Cardiac muscle cell (in vitro differentiated cells and primary cell): ENCODE measurements at regions not wholly inside any gene's neighbourhood (a gene's known extent, or its start where the extent isn't known, plus 50 kb on each side); places are given as distances from the start of the nearest gene placed in this dataset.

Source experiments
- DNase-seq, 2 donors: peaks; one replicate each; pipeline versions ENCODE4 v3.0.0 to v3.0.0-alpha.2; 2010 to 2017; ENCODE audit warnings: low read depth in 1 of 2, low spot score in 1 of 2
- H3K27ac ChIP-seq: fragments of 200-600 bp; sonication (generic); 2 replicates; pipeline ENCODE4 v1.5.1; 2016
- H3K27me3 ChIP-seq: fragments of 200-600 bp; sonication (generic); 2 replicates; pipeline ENCODE4 v1.6.0; 2016; ENCODE audit warnings: control low read depth
- H3K36me3 ChIP-seq: fragments of 200-600 bp; sonication (generic); 2 replicates; pipeline ENCODE4 v1.5.1; 2016; ENCODE audit warnings: control low read depth
- H3K4me1 ChIP-seq: fragments of 200-600 bp; sonication (generic); 2 replicates; pipeline ENCODE4 v1.8.1; 2017; ENCODE audit warnings: low read depth, mild to moderate bottlenecking, mixed run types
- H3K4me3 ChIP-seq: fragments of 200-600 bp; sonication (generic); 2 replicates; pipeline ENCODE4 v1.5.1; 2016; ENCODE audit warnings: mild to moderate bottlenecking
- H3K9me3 ChIP-seq: fragments of 200-600 bp; sonication (generic); 2 replicates; pipeline ENCODE4 v1.5.1; 2017; ENCODE audit warnings: low read depth, mild to moderate bottlenecking, control low read depth
- CTCF ChIP-seq: IDR thresholded peaks from 2 replicates; pipeline ENCODE4 v1.5.1; 2012; ENCODE audit warnings: low read depth, mild to moderate bottlenecking, low read length

GRCh38 chr13:82675024-82675423, 1207.2 kb downstream of the SLITRK1 start:
- Histone ChIP-seq H3K4me3 (no peak overlapping the region), H3K4me1 (no peaks in the 10 kb centered on the region), H3K27me3 (no peaks in the 10 kb centered on the region), H3K9me3 (no peaks in the 10 kb centered on the region), H3K27ac (no peak overlapping the region), H3K36me3 (no peaks in the 10 kb centered on the region)
- no peak for TF ChIP-seq CTCF
- no peak for DNase-seq

- Histone ChIP-seq H3K27me3 (no peaks in the 10 kb centered on the region), H3K27ac (no peak overlapping the region), H3K36me3 (no peaks in the 10 kb centered on the region), H3K4me1 (no peaks in the 10 kb centered on the region), H3K9me3 (no peaks in the 10 kb centered on the region), H3K4me3 (no peak overlapping the region)
- no peak for TF ChIP-seq CTCF
- no peak for DNase-seq
Observed at GRCh38 chr13:82674546-82674945, 1207.7 kb downstream of the SLITRK1 start.

GRCh38 chr13:82672248-82672647, 1210.0 kb downstream of the SLITRK1 start:
- Histone ChIP-seq H3K27ac (no peak overlapping the region), H3K36me3 (no peaks in the 10 kb centered on the region), H3K27me3 (no peaks in the 10 kb centered on the region), H3K4me1 (no peaks in the 10 kb centered on the region), H3K4me3 (no peak overlapping the region), H3K9me3 (no peaks in the 10 kb centered on the region)
- no peak for DNase-seq
- no peak for TF ChIP-seq CTCF

- TF ChIP-seq CTCF, result no peak
- DNase-seq, result peak in 1 of 2 donors; percentile 12
- Histone ChIP-seq H3K4me3 (no peak overlapping the region), H3K36me3 (no peaks in the 10 kb centered on the region), H3K27ac (no peak overlapping the region), H3K27me3 (no peaks in the 10 kb centered on the region), H3K4me1 (no peaks in the 10 kb centered on the region), H3K9me3 (no peaks in the 10 kb centered on the region)
Observed at GRCh38 chr13:82664183-82664582, 1218.1 kb downstream of the SLITRK1 start.

GRCh38 chr13:82661126-82661525, 1221.1 kb downstream of the SLITRK1 start:
- H3K27ac ChIP-seq, result no peak overlapping the region
- H3K36me3 ChIP-seq, result no peaks in the 10 kb centered on the region
- no peaks in the 10 kb centered on the region for H3K27me3 ChIP-seq
- TF ChIP-seq CTCF, result no peak
- no peak for DNase-seq
- H3K4me3 ChIP-seq, result no peak overlapping the region
- H3K9me3 ChIP-seq, result no peaks in the 10 kb centered on the region
- H3K4me1 ChIP-seq, result no peaks in the 10 kb centered on the region

- no peaks in the 10 kb centered on the region for H3K9me3 ChIP-seq
- no peak overlapping the region for H3K4me3 ChIP-seq
- H3K4me1 ChIP-seq, result no peaks in the 10 kb centered on the region
- no peak overlapping the region for H3K27ac ChIP-seq
- no peaks in the 10 kb centered on the region for H3K27me3 ChIP-seq
- DNase-seq, result no peak
- H3K36me3 ChIP-seq, result no peaks in the 10 kb centered on the region
- TF ChIP-seq CTCF, result no peak
Observed at GRCh38 chr13:82658811-82659210, 1223.5 kb downstream of the SLITRK1 start.
